Osteocyte (in vitro differentiated cells): ENCODE measurements at regions not wholly inside any gene's neighbourhood (a gene's known extent, or its start where the extent isn't known, plus 50 kb on each side); places are given as distances from the start of the nearest gene placed in this dataset.

Experiments used
- DNase-seq: peaks from one replicate; pipeline ENCODE4 v3.0.0; 2021; ENCODE audit warnings: mixed read lengths; ENCODE audit not compliant: unreplicated experiment; ENCODE audit errors: extremely low spot score
- H3K27ac Mint-ChIP-seq: one replicate; pipeline ENCODE4 v1.8.0; 2021; ENCODE audit warnings: mild to moderate bottlenecking, mixed read lengths; ENCODE audit not compliant: unreplicated experiment
- H3K27me3 Mint-ChIP-seq: one replicate; pipeline ENCODE4 v1.8.0; 2021; ENCODE audit warnings: mixed read lengths; ENCODE audit not compliant: unreplicated experiment
- H3K36me3 Mint-ChIP-seq: one replicate; pipeline ENCODE4 v1.8.0; 2021; ENCODE audit warnings: mixed read lengths; ENCODE audit not compliant: unreplicated experiment
- H3K4me1 Mint-ChIP-seq: one replicate; pipeline ENCODE4 v1.8.0; 2021; ENCODE audit warnings: mixed read lengths; ENCODE audit not compliant: unreplicated experiment
- H3K4me3 Mint-ChIP-seq: one replicate; pipeline ENCODE4 v1.8.0; 2021; ENCODE audit warnings: mild to moderate bottlenecking, moderate library complexity, mixed read lengths; ENCODE audit not compliant: unreplicated experiment
- H3K9me3 Mint-ChIP-seq: one replicate; pipeline ENCODE4 v1.8.0; 2021; ENCODE audit warnings: mixed read lengths; ENCODE audit not compliant: unreplicated experiment
- TF ChIP-seq, protein P1 (sequence below): fragments of 200-600 bp; sonication (generic); IDR thresholded peaks from 2 replicates; pipeline ENCODE4 v1.5.0; 2021; ENCODE audit warnings: antibody characterized with exemption, mild to moderate bottlenecking, moderate library complexity

DNA sequence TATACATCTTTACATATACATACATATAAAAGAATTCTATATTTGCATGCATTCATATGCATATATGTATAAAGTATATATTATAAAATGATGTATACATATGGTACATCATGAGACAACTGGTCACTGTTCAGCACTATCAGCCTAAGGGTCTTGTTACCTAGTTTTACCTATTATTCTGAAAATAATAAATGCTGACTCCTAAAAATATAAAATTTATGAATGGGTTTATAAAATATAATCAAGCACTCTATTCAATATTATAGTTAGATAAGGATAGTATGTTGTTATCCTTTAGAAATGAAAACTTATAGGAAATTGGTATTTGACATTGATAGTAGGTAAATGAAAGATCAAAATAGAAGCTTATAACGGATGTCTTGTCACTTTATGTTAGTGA is 324.2 kb downstream of the GBA3 start:
- no peaks in the 10 kb centered on the region for H3K9me3 Mint-ChIP-seq
- H3K27me3 Mint-ChIP-seq: no peaks in the 10 kb centered on the region
- TF ChIP-seq, protein P1, sequence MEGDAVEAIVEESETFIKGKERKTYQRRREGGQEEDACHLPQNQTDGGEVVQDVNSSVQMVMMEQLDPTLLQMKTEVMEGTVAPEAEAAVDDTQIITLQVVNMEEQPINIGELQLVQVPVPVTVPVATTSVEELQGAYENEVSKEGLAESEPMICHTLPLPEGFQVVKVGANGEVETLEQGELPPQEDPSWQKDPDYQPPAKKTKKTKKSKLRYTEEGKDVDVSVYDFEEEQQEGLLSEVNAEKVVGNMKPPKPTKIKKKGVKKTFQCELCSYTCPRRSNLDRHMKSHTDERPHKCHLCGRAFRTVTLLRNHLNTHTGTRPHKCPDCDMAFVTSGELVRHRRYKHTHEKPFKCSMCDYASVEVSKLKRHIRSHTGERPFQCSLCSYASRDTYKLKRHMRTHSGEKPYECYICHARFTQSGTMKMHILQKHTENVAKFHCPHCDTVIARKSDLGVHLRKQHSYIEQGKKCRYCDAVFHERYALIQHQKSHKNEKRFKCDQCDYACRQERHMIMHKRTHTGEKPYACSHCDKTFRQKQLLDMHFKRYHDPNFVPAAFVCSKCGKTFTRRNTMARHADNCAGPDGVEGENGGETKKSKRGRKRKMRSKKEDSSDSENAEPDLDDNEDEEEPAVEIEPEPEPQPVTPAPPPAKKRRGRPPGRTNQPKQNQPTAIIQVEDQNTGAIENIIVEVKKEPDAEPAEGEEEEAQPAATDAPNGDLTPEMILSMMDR: no peak
- no peak overlapping the region for H3K27ac Mint-ChIP-seq
- H3K36me3 Mint-ChIP-seq: no peaks in the 10 kb centered on the region
- H3K4me3 Mint-ChIP-seq: no peak overlapping the region
- no peak for DNase-seq
- H3K4me1 Mint-ChIP-seq: peaks cover 14% of the 10 kb centered on the region

DNA sequence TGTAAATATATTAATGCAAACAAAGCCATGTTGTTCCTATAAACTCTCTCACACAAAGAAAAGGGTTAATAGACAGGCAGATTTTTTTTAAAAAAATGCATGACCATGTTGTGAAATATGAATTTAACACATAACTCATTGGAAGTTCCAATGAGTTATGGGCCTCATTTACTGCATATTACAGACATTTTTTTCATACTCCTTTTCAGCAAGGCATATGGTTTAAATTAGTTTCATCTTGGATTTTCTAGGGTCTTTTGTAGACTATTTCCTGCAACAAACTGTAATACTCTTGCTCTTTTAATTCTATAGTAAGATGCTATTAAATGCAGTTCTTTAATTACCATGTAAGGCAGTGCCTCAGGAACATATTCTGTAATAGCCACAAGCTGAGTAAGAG is 323.1 kb downstream of the GBA3 start:
- Mint-ChIP-seq H3K27me3 (no peaks in the 10 kb centered on the region), H3K4me1 (peaks cover 3% of the 10 kb centered on the region), H3K27ac (no peak overlapping the region), H3K9me3 (no peaks in the 10 kb centered on the region), H3K4me3 (no peak overlapping the region), H3K36me3 (no peaks in the 10 kb centered on the region)
- TF ChIP-seq, protein P1: no peak
- DNase-seq: no peak

DNA sequence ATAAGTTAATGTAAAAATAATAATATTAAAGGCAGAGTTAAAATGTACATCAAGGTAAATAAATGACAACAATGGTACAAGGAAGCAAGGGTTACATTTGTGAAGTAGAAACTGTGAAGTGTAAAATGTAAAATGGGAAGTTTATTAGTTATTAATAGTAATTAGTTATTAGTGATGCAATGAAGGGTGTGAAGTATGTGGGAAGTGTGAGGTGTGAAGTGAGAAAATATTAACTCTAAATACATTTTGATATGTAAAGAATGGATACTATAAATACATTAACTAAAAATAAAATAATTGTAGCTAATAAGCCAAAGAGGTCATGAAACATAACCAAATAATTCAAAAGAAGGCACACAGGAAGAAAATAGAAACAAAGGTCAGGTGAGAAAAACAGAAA is 316.4 kb downstream of the GBA3 start:
- Mint-ChIP-seq H3K36me3 (no peaks in the 10 kb centered on the region), H3K4me3 (no peak overlapping the region), H3K9me3 (peaks cover 7% of the 10 kb centered on the region), H3K27me3 (no peaks in the 10 kb centered on the region), H3K27ac (no peak overlapping the region), H3K4me1 (no peaks in the 10 kb centered on the region)
- TF ChIP-seq, protein P1: no peak
- no peak for DNase-seq

DNA sequence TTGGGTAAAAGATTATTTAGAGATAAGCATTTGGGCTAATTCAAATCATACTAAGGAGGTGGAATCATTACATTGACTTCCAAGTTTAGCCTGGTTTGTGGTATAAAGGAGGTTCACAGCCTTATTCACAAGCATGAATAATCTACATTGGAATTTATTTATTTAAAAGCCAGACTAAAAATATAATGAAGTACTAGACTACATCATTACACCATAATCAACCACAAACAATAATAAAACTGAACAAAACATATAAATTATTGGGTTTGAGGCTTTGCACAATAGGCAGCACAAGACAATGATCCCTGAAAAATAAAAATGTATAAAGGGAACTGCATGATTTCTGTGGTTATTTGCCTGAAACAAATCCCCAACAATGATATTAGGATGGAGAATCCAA is 314.0 kb downstream of the GBA3 start:
- Mint-ChIP-seq H3K9me3 (peaks cover 7% of the 10 kb centered on the region), H3K27ac (no peak overlapping the region), H3K36me3 (no peaks in the 10 kb centered on the region), H3K4me3 (no peak overlapping the region), H3K27me3 (no peaks in the 10 kb centered on the region), H3K4me1 (no peaks in the 10 kb centered on the region)
- no peak for DNase-seq
- TF ChIP-seq, protein P1: no peak

DNA sequence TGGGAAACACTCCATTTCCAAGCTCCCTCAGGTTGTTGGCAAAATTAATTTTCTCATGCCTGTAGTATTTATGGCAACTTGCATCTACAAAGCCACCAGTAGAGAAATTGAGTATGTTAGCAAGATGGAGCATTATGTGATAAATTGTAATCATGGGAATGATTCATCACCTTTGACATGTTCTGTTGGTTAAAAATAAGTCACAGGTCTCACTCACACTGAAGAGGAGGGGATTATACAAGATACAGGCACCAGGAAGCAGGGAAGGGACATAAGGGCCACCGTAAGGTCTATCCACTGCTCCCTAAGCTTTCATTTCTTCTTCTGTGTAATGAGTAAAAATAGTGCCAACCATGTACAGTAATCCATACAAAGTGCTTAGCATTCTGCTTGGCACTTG is 313.0 kb downstream of the GBA3 start:
- H3K36me3 Mint-ChIP-seq: no peaks in the 10 kb centered on the region
- no peak overlapping the region for H3K27ac Mint-ChIP-seq
- H3K9me3 Mint-ChIP-seq: peaks cover 7% of the 10 kb centered on the region
- no peak for DNase-seq
- no peak overlapping the region for H3K4me3 Mint-ChIP-seq
- TF ChIP-seq, protein P1: no peak
- H3K4me1 Mint-ChIP-seq: no peaks in the 10 kb centered on the region
- H3K27me3 Mint-ChIP-seq: no peaks in the 10 kb centered on the region
